ENCODE measurements at regions not wholly inside any gene's neighbourhood (a gene's known extent, or its start where the extent isn't known, plus 50 kb on each side); places are given as distances from the start of the nearest gene placed in this dataset.

- no peak for DNase-seq (ENCODE audit: extremely low spot score)
- Histone ChIP-seq H3K36me3 (no peaks in the 10 kb centered on the region), H3K27me3 (no peaks in the 10 kb centered on the region), H3K9me3 (no peaks in the 10 kb centered on the region), H3K27ac (replicated peaks in 1 of 4) (no peak overlapping the region), H3K4me1 (peaks cover 0 to 11% (median 6%) of the 10 kb centered on the region in 4 donors), H3K4me3 (no peak overlapping the region)
- TF ChIP-seq POLR2A (IDR thresholded peaks at IDR 0.05; ENCODE audit: low read depth) = no peak
- no peak for TF ChIP-seq EP300 (IDR thresholded peaks at IDR 0.05)
- no peak for TF ChIP-seq CTCF (IDR thresholded peaks at IDR 0.05)
- TF ChIP-seq POLR2AphosphoS5 (IDR thresholded peaks at IDR 0.05) = no peak
- intact Hi-C loops (cut with DNase I) = no loop called here
- WGBS = 80% methylated on average over 6 of the region's 6 CpGs
Observed at GRCh38 chr4:165766018-165766417, 107.0 kb upstream of the TLL1 start.

GRCh38 chr4:165766976-165767375 is 106.1 kb upstream of the TLL1 start:
- peaks cover 0 to 11% (median 6%) of the 10 kb centered on the region in 4 donors for H3K4me1 ChIP-seq
- DNase-seq (ENCODE audit: extremely low spot score) = no peak
- 34% methylated on average over 2 of the region's 2 CpGs for WGBS
- no peaks in the 10 kb centered on the region for H3K9me3 ChIP-seq
- H3K27me3 ChIP-seq = no peaks in the 10 kb centered on the region
- H3K36me3 ChIP-seq = no peaks in the 10 kb centered on the region
- intact Hi-C loops (cut with DNase I) = no loop called here
- TF ChIP-seq CTCF (IDR thresholded peaks at IDR 0.05) (no peak), EP300 (IDR thresholded peaks at IDR 0.05) (no peak), POLR2A (IDR thresholded peaks at IDR 0.05; ENCODE audit: low read depth) (no peak), POLR2AphosphoS5 (IDR thresholded peaks at IDR 0.05) (no peak)
- no peak overlapping the region for H3K4me3 ChIP-seq
- no peak overlapping the region for H3K27ac ChIP-seq (replicated peaks in 1 of 4)

DNA sequence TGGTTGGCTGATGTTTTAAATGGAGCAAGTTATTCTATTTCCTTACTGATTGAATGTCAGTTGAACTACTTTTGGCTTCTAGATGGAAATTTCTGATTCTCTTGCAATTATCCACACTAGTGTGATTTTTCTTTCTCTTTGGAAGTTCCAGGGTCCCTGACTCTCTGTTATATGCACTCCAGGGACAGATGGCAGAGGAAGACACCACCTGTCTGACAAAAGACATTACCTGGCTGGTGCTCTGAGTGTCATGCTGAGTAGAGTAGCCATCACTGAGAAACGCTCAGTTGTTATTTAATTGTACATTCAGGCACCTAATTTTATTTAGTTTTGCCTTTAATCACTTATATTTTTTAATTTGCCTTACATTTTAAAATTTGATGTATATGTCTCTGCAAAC is 105.4 kb upstream of the TLL1 start:
- peaks cover 0 to 11% (median 6%) of the 10 kb centered on the region in 4 donors for H3K4me1 ChIP-seq
- H3K36me3 ChIP-seq = no peaks in the 10 kb centered on the region
- 90% methylated on average over 1 of the region's 1 CpG for WGBS
- intact Hi-C loops (cut with DNase I) = no loop called here
- no peaks in the 10 kb centered on the region for H3K9me3 ChIP-seq
- no peaks in the 10 kb centered on the region for H3K27me3 ChIP-seq
- H3K27ac ChIP-seq (replicated peaks in 1 of 4) = no peak overlapping the region
- H3K4me3 ChIP-seq = no peak overlapping the region
- no peak for DNase-seq (ENCODE audit: extremely low spot score)
- TF ChIP-seq POLR2AphosphoS5 (IDR thresholded peaks at IDR 0.05) (no peak), EP300 (IDR thresholded peaks at IDR 0.05) (no peak), CTCF (IDR thresholded peaks at IDR 0.05) (no peak), POLR2A (IDR thresholded peaks at IDR 0.05; ENCODE audit: low read depth) (no peak)

GRCh38 chr4:165768281-165768680 is 104.8 kb upstream of the TLL1 start:
- intact Hi-C loops (cut with DNase I) = no loop called here
- DNase-seq (ENCODE audit: extremely low spot score) = no peak
- 90% methylated on average over 3 of the region's 3 CpGs for WGBS
- TF ChIP-seq POLR2A (IDR thresholded peaks at IDR 0.05; ENCODE audit: low read depth) = no peak
- no peak for TF ChIP-seq EP300 (IDR thresholded peaks at IDR 0.05)
- no peak for TF ChIP-seq CTCF (IDR thresholded peaks at IDR 0.05)
- no peak for TF ChIP-seq POLR2AphosphoS5 (IDR thresholded peaks at IDR 0.05)
- Histone ChIP-seq H3K36me3 (no peaks in the 10 kb centered on the region), H3K27me3 (no peaks in the 10 kb centered on the region), H3K4me1 (peaks cover 0 to 8% (median 5%) of the 10 kb centered on the region in 4 donors), H3K9me3 (no peaks in the 10 kb centered on the region), H3K4me3 (no peak overlapping the region), H3K27ac (replicated peaks in 1 of 4) (no peak overlapping the region)

DNA sequence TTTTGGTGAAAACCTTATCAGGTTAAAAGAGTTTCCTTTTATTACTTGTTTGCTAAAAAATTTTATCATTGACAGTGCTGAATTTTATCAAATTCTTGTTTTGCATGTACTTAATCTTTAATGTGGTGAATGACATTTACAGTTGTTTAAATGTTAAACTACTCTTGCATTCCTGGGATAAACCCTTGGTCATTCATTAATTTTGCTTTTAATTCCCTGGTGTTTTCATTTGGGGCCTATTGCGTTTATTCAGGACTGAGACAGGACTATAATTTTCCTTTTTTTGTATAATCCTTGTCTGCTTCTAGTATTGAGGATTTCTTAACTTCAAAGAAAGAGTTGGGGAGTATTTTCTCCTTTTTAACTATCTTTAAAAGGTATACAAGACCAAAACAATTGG is 98.7 kb upstream of the TLL1 start:
- intact Hi-C loops (cut with DNase I) = no loop called here
- Histone ChIP-seq H3K9me3 (peaks cover 0 to 5% (median 0%) of the 10 kb centered on the region in 4 donors), H3K4me3 (no peak overlapping the region), H3K36me3 (no peaks in the 10 kb centered on the region), H3K27ac (replicated peaks in 1 of 4) (no peak overlapping the region), H3K4me1 (no peaks in the 10 kb centered on the region), H3K27me3 (no peaks in the 10 kb centered on the region)
- WGBS = 71% methylated on average over 1 of the region's 1 CpG
- no peak for DNase-seq (ENCODE audit: extremely low spot score)
- no peak for TF ChIP-seq EP300 (IDR thresholded peaks at IDR 0.05)
- no peak for TF ChIP-seq POLR2A (IDR thresholded peaks at IDR 0.05; ENCODE audit: low read depth)
- TF ChIP-seq CTCF (IDR thresholded peaks at IDR 0.05) = no peak
- TF ChIP-seq POLR2AphosphoS5 (IDR thresholded peaks at IDR 0.05) = no peak
